RWPE1 (cell line): ENCODE measurements at regions not wholly inside any gene's neighbourhood (a gene's known extent, or its start where the extent isn't known, plus 50 kb on each side); places are given as distances from the start of the nearest gene placed in this dataset.

Experiments used
- CTCF ChIA-PET: fragments of 350-600 bp; sonication (Branson Sonifier 250); formaldehyde crosslinking; extraction: SDS; loops from one replicate; lab custom pipeline; 2021; lab: Yijun Ruan, JAX
- POLR2A ChIA-PET: fragments of 400-600 bp; formaldehyde crosslinking; extraction: SDS; loops from one replicate; lab custom pipeline; 2020; ENCODE audit warnings: antibody characterized with exemption; ENCODE audit not compliant: low non-redundant PET; lab: Yijun Ruan, JAX
- DNase-seq: peaks from one replicate; pipeline ENCODE4 v3.0.0; 2012; ENCODE audit warnings: low spot score
- H3K27ac ChIP-seq: fragments of 450-650 bp; 2 replicates; pipeline ENCODE4 v1.5.1; 2017
- TF ChIP-seq, protein P1 (sequence below): fragments of 450-650 bp; conservative IDR thresholded peaks from 2 replicates; pipeline ENCODE4 v1.5.1; 2017; ENCODE audit warnings: low read depth, mild to moderate bottlenecking

DNA sequence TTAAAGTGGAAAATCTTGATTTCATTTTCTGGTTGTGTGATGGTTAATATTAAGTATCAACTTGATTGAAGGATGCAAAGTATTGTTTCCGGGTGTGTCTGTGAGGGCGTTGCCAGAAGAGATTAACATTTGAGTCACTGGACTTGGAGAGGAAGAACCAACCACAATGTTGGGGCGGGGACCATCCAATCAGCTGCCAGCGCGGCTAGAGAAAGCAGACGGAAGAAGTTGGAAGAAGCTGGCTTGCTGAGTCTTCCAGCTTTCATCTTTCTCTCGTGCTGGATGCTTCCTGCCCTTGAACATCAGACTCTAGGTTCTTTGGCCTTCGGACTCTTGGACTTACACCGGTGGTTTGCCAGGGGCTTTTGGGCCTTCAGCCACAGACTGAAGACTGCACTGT lies 832.6 kb upstream of the TMPRSS15 start:
- POLR2A ChIA-PET = no interaction called here

DNA sequence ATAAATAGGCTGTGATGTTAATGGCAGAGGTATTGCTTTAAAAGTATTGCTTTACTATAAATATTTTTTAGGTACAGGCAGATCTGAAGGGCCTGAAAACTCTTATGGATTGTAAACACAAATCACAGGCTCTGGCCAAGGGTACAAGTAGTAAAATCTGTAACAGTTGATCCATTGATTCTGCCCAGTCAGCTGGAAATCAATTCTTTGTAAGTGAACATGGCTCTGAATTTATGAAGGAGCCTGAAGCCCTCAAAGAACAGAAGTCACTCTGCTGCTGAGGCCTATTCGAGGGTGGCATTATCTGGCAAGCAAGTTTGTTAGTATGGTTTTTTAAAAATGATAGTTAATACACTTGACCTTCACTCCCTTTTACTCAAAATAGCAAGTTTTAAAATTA lies 834.0 kb upstream of the TMPRSS15 start:
- ChIA-PET POLR2A (no interaction called here), CTCF (interaction anchor here (0.7 kb wide), 1 partner anchor 1676 kb away, joined by 3 read pairs; no protein-coding TSS in a partner anchor)
- H3K27ac ChIP-seq = no peak overlapping the region
- no peak for DNase-seq
- TF ChIP-seq, protein P1, sequence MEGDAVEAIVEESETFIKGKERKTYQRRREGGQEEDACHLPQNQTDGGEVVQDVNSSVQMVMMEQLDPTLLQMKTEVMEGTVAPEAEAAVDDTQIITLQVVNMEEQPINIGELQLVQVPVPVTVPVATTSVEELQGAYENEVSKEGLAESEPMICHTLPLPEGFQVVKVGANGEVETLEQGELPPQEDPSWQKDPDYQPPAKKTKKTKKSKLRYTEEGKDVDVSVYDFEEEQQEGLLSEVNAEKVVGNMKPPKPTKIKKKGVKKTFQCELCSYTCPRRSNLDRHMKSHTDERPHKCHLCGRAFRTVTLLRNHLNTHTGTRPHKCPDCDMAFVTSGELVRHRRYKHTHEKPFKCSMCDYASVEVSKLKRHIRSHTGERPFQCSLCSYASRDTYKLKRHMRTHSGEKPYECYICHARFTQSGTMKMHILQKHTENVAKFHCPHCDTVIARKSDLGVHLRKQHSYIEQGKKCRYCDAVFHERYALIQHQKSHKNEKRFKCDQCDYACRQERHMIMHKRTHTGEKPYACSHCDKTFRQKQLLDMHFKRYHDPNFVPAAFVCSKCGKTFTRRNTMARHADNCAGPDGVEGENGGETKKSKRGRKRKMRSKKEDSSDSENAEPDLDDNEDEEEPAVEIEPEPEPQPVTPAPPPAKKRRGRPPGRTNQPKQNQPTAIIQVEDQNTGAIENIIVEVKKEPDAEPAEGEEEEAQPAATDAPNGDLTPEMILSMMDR = no peak

More for the DNA sequence above, 832.6 kb upstream of the TMPRSS15 start:
- CTCF ChIA-PET = interaction anchor here (0.7 kb wide), 1 partner anchor 38 kb away, joined by 3 read pairs; no protein-coding TSS in a partner anchor
- TF ChIP-seq, protein P1 = no peak
- no peak overlapping the region for H3K27ac ChIP-seq
- DNase-seq = no peak

DNA sequence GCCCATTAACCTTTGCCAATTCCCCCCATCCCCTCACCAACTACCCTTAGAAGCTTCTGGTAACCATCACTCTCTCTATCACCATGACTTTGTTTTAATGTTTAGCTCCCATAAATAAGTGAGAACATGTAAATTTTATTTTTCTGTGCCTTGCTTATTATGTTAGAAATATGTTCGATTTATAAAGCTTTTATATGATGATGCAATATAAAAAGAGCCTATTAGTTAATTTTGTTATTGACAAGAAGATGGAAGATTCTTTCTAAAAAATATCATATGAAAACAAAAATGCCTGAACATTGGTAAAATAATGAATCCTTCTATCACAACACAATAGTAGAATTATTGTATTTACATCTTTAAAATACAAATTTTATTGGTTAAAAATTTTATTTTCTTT lies 836.1 kb upstream of the TMPRSS15 start:
- CTCF ChIA-PET = interaction anchor here (0.7 kb wide), 1 partner anchor 28 kb away, joined by 3 read pairs; no protein-coding TSS in a partner anchor
- POLR2A ChIA-PET = no interaction called here
- DNase-seq = no peak
- TF ChIP-seq, protein P1 = no peak
- no peak overlapping the region for H3K27ac ChIP-seq

- ChIA-PET CTCF (no interaction called here), POLR2A (no interaction called here)
- TF ChIP-seq, protein P1 = no peak
Measured at GRCh38 chr21:19244502-19245187, 841.1 kb upstream of the TMPRSS15 start.

DNA sequence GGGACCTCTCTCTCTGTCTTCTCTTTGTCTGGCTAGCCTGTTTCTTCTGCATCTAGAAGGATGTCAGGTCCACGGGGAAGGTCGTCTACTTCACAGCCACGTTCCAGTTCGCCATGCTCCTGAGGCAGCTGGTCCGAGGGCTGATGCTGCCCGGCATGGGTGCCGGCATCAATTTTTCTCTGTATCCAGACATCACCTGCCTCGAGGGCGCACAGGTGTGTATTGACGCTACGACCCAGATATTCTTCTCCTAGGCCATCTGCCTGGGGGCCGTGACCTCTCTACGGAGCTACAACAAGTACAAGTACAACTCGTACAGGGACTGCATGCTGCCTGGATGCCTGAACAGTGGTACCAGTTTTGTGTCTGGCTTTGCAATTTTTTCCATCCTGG lies 841.6 kb upstream of the TMPRSS15 start:
- CTCF ChIA-PET = no interaction called here
- DNase-seq = no peak
- POLR2A ChIA-PET = no interaction called here
- TF ChIP-seq, protein P1 = no peak
- H3K27ac ChIP-seq = no peak overlapping the region

More at GRCh38 chr21:19244502-19245187, 841.1 kb upstream of the TMPRSS15 start:
- H3K27ac ChIP-seq = no peak overlapping the region
- DNase-seq = no peak

GRCh38 chr21:19246018-19246417 lies 842.4 kb upstream of the TMPRSS15 start:
- ChIA-PET CTCF (no interaction called here), POLR2A (no interaction called here)
- H3K27ac ChIP-seq = no peak overlapping the region
- DNase-seq = no peak
- TF ChIP-seq, protein P1 = no peak
